Kidney capillary endothelial cell (primary cell): ENCODE measurements at regions not wholly inside any gene's neighbourhood (a gene's known extent, or its start where the extent isn't known, plus 50 kb on each side); places are given as distances from the start of the nearest gene placed in this dataset.
"Not testable (repeated sequence)": the region's sequence is repeated elsewhere in the genome, so short reads cannot be mapped to it uniquely, and the experiment has no call there.

Experiments used
- DNase-seq: peaks from one replicate; pipeline ENCODE4 v3.0.0-alpha.2; 2018; ENCODE audit warnings: low spot score

- peak; percentile 46 for DNase-seq
Measured at GRCh38 chr21:16420031-16420724, 690.4 kb downstream of the USP25 start.

DNA sequence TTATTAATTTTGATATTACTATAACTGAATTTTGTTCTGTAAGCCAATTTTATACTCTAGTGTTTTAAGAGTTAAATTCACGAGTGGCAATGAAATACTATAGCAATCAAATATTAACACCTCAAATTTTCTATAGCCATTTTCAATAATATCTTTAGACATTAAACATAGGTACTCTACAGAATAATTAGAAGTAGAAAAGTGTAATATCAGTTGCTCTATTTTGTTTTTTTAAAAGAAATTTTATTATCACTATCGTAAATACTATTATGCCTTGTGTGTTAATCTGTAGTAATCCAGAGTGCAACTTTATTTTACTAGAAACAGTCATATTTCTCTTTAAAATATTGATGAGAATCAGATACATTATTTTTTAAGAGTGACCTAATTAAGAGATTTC, 691.2 kb downstream of the USP25 start:
- no peak for DNase-seq

- DNase-seq = no peak
Measured at GRCh38 chr21:16421965-16422364, 692.2 kb downstream of the USP25 start.

DNA sequence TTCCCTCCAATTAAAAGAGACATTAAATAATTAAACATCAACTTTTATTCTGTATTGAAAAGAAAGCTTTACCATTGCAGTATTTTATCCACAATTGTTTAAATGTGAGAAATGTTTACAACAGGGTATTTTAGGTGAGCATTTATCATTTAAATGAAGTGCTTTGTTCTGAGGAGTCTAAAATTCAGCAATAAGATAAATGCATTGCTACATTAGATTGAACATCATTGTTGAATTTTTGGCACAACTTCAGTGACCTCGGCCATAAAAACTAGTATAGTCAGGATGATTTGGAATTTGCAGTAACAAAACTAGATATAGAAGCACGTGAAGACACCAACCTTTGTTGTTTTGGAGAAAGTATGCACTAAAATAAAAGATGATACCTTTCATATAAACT, 692.9 kb downstream of the USP25 start:
- no peak for DNase-seq

DNA sequence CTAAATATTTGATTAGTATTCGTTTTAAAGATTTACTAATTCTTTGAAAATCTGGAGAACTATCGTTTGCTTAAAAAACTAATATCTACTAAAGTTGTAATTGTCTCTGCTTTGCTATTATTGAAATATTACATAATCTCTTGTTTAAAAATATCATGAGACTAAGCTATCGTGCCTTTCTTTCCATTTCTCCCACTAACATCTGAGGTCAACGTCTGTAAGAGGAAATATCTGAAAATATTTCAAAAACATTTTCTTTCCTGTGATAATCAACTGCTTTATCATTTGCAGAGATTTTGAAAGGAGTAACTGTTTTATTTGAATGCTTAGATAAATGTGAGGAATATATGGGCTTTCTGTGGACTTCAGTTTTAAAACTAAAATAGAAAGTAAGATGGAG, 694.1 kb downstream of the USP25 start:
- no peak for DNase-seq

DNA sequence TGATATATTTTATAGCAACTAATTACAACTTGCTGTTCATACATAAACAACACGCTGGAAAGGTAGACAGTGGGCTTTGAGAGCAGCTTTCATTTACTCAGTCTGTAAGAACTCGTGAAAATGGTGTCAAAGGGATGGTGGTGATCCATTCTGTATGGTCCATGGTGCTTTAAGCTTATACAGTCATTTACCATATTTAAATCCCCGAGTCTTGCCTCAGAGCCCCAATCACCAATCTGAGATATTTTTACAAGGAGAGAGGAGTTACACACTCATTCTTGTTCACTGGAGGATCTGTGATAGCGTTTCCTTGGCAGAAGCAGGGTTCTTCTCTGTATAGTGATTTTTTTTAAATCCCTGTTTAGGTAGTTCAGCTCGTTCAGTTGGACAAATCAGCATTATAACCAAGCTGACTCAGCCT, 694.6 kb downstream of the USP25 start:
- DNase-seq = no peak

DNA sequence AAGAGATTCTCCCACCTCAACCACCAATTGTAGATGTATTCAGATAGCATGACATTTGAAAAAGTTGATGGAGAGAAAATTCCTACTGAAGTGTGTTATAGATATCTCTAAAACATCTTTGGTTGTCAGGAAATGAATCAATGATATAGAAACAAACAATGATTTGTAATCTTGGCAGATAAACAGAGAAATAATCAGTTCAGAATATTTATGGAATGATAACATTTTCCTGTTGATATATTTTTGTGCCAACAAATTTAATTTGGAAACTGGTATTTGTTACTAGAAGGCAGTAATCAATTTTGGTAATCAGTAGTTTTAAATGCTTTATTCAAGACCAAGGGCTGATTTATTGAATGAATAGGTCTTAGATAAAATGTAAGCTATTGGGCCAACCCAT, 695.6 kb downstream of the USP25 start:
- no peak for DNase-seq

DNA sequence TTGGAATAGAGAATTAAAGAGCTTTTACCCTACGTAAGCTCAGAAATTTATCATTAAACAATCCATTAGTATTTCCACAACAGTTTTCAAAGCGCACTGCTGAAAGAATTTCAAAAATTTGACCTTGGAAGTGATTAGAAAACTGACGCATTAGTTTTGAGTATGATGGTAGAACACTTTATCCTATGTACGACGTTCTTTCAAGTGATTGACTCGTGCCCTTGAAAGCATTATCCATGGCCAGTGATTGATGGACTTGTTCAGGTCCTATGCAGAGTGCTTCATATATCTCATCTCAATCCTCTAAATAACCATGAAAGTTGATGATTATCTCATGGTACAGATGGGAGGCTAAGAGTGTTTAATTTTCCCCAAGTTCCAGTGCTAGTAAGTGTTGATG, 697.2 kb downstream of the USP25 start:
- DNase-seq = no peak

DNA sequence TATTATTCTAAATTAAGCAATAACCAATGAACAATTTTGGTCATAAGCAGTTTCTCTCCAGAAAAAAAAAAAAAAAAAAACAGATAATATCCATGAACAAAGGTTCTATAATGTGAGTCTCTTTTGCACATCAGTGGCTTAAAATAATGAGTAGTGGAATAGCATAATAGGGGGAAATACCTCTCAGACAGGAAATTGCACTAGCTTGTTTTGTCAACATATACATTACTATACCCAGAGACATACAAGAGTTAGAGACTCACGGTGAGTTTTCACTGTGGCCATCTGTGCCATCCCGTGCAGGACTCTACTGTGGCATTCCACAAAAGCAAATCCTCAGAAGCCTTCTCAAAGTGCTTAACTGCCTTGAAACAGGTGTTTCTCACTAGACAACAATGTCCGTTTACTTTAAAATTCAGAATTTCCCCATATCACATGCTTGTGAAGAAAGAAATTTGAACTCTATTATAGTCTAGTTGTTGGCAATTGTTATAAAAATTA, 697.9 kb downstream of the USP25 start:
- DNase-seq = no peak

GRCh38 chr21:16437586-16437985, 707.8 kb downstream of the USP25 start:
- no peak for DNase-seq

DNA sequence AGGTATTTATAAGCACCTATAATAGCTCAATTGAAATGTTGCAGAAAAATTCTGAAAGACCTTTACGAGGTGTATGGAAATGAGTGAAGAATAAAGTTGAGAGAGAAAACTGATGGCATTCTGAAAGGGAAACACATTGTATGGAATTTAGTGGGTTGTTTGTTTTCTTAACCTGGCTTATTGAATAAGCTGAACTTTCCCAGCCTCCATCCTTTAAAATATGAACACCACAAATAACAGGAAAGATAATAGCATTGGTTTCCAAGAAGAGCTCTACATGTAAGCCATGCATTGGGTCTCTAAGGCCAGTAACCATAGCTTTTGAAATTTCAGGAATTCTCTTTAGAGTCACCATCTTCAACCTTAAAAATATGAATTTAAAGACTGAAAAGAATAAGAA, 709.0 kb downstream of the USP25 start:
- no peak for DNase-seq

DNA sequence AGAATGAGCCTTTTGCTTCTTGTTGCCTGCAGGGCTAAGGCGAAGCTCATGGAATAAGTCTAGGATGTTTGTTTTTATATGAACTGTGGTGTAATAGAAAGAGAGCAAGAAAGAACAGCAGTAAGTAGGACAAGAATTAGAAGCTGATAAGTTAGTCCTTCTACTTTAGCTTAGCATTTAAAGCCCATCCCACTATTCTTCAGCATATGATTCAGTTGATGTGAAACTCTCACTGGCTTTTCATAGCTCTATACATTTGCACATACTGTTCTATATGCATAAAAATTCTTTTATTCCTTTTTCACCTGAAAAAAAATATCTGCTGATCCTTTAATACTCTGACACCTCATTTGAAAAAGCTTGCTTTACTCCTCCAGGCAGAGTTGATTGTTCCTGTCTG, 712.0 kb downstream of the USP25 start:
- DNase-seq = no peak

DNA sequence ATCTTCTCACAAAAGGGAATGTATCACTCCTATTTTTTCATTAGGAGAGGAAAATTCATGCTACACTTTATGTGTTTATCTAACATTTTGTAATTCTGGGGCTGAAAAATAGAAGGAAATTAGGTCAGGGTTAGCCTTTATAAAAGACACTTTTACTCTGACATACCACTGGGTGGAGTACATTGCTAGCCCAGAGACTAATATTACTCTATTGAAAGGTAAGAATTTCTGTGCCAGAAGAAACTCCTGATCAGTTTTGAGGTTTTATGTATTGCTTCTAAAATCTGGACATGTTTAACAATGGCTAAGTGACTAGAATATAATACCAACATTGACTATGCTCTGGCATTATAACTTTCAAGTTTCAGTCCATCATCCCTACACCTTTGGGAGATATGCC, 724.6 kb downstream of the USP25 start:
- peak; percentile 3 for DNase-seq

DNA sequence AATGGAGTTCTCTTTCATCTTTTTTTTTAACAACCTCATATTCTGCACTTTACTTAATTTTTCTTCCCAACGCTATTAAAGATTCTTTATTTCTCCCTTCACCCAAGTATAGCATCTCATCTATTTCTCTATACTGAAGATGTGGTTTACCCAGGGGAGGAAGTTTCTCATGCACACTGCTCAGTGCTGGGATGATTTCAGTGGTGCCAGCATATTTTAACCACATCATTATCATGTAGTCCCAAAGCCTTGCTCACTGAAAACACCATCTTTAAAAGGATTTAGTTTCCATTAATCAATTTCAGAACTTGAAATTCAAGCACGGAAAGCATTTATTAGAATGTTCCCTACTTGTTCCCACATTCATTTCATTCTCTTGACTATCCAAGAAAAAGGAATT, 725.7 kb downstream of the USP25 start:
- DNase-seq = no peak

DNA sequence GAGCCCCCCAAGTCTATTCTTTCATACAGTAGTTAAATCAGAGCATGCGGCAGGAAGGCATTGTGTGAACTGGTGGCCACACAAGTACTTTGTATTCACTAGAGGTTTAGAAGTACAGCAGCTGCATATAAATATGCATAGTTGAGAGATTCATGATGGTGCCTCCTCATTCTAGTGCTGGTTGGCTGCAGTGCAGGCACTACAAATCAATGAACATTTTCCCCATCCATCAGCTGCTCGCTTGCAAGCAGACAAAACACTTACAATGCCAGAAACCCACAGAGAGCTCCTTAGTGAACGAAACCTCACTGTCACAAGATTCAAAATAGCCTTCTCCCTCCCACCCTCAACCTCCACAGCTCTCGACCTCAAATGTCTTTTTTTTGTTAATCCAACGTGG, 726.2 kb downstream of the USP25 start:
- no peak for DNase-seq

DNA sequence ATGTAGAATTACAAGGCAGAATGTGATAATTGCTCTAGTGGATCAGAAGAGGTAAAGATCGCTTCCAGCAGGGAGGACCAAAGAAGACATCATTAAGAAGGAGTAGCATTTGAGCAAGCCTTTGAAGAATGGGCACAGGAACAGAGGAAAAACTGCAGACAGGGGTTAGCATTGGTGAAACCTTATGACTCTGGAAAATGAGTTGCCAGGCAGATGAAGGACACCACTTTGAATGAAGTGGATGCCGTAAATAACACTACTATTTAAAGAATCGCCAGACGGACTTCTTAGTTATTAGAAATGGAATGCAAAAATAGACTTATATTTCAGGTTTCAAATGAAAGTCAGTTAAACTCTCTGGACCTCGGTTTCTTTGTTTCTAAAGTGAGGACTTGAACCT, 727.7 kb downstream of the USP25 start:
- no peak for DNase-seq

- DNase-seq = no peak
Measured at GRCh38 chr21:16460936-16461335, 731.2 kb downstream of the USP25 start.

DNA sequence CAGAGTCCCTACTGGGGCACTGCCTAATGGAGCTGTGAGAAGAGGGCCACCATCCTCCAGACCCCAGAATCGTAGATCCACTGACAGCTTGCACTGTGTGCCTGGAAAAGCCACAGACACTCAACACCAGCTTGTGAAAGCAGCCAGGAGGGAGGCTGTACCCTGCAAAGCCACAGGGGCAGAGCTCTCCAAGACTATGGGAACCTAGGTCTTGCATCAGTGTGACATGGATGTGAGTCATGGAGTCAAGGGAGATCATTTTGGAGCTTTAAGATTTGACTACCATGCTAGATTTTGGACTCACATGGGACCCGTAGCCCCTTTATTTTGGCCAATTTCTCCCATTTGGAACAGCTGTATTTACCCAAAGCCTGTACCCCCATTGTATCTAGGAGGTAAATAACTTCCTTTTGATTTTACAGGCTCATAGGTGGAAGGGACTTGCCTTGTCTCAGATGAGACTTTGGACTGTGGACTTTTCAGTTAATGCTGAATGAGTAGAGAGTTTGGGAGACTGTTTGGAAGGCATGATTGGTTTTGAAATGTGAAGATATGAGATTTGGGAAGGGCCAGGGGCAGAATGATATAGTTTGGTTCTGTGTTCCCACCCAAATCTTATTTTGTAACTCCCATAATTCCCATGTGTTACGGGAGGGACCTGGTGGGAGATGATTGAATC, 734.6 kb downstream of the USP25 start:
- DNase-seq = not testable (repeated sequence)

GRCh38 chr21:16468184-16468583, 738.4 kb downstream of the USP25 start:
- no peak for DNase-seq

GRCh38 chr21:16473988-16474387, 744.2 kb downstream of the USP25 start:
- DNase-seq = no peak

DNA sequence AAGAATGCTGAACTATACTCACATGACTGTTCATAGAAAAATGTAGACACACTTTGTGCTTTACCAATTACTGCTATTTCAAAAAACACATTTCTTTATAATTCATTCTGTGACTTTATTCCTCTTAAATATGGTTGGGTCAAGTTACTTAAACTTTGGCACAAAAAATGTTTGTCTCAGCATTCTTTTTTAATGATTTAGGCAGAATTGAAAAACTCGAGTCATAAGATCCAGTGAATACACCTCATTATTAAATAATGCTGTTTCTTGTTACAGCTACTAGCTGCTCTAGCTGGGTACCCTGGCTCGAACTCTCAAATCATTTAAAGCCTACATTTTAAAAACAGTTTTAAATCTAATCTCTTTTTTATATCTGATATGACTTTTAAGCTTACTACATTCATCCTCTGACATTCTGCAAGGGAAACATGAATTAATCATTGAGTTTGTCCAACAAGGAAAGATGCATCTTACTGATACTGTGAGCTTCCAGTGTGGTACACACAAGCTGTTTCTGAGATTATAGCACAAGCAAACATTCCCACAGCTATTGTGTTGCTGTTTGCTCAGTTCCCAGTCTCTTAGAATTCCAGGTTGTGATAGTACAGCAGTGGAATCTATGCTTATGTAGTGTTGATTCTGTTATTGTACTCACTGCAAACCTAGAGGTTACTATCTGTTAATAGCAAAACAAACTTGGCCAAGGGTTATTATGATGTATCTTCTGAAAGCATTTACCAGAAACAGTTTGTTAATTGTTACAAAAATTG, 746.5 kb downstream of the USP25 start:
- no peak for DNase-seq

DNA sequence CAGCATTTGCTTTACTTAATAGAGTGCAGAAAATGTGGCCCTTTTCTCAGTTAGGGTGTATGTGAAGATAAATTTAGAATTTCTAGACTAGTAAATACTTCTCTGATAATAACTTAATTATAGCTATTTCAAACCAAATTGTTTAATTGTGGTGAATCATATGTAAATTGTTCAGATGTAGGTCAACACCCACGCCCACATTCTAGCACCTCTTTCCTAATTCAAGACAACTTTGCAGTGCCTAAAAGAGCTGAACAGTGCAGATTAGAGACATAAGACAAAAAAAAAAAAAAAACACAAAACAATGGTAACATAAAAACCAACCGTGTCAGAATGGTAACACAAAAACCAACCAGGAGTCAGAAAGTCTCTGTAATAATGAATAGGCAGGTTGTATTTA, 758.3 kb downstream of the USP25 start:
- no peak for DNase-seq

DNA sequence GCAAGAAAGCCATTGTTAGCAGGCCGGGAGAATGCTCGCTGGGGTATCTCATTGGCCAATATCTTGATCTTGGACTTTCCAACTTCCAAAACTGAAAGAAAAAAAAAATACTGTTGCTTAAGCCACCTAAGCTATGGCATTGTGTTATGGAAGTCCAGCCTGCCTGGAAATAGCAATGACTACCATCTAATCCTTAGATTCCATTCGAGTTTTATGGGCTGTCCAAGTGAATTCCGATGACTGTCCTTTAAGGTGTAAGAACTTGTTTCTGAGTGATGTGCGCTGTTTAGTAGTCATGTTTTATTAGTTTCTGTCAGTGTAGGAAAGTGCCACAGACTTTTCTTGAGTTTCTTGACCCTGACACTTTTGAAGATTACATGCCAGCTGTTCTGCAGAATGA, 762.6 kb downstream of the USP25 start:
- DNase-seq = no peak
